ENCODE measurements at regions not wholly inside any gene's neighbourhood (a gene's known extent, or its start where the extent isn't known, plus 50 kb on each side); places are given as distances from the start of the nearest gene placed in this dataset.

DNA sequence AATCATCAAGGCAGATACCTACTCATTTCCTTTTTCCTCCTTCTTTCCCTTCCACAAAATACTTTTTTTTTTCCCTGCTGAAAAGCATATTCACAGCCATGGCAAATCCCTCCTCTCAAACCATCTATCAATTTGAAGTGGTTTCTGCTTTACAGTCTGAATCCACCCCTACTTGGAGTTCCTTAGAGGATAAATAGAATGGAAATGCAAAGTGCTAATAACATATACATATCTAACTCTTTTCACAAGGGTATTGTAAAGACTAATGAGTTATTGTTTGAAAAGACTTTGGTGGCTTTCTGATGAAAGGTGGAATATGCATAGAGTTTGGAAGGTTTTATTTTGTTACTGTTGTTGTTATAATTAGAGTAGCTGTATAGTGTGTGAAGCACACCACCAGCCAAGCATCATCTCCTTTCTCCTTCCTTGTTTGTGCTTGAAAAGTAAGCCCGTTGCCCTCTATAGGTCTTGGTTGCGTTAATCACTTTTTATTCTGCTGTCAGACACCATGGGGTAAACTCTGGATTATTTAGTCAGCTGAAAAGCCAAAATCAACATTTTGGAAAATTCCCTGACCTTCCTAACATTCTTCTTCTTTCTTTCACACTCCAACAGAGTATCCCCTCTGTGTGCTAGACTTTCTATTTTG lies 2126.9 kb upstream of the CELF4 start (continued):
- TF ChIP-seq EP300 (IDR thresholded peaks at IDR 0.05; ENCODE audit: borderline replicate concordance in 1 of 2, low read depth in 2 of 2, low read length in 2 of 2) (no peak), CHD7 (IDR thresholded peaks at IDR 0.05; ENCODE audit: insufficient replicate concordance, low read length) (no peak), POLR2AphosphoS5 (IDR thresholded peaks at IDR 0.05; ENCODE audit: low read depth, low read length) (no peak)

Measured in H1 (cell line).